Panc1 (cell line): ENCODE measurements at regions not wholly inside any gene's neighbourhood (a gene's known extent, or its start where the extent isn't known, plus 50 kb on each side); places are given as distances from the start of the nearest gene placed in this dataset.

Experiments used
- ATAC-seq: fragments of 200-7000 bp; cut with Tn5 transposase; 2 replicates; pipeline ENCODE4 v1.9.1; 2020; ENCODE audit warnings: mild to moderate bottlenecking, moderate library complexity
- BruUV-seq: library from RNA; stranded (reverse); fragments of 400-500 nt; replicated peaks from 2 replicates; lab custom pipeline; 2021; lab: Mats Ljungman, UMichigan
- CTCF ChIA-PET: fragments of 300-600 bp; sonication (Branson Sonifier 250); formaldehyde crosslinking; loops from one replicate; lab custom pipeline; 2022; ENCODE audit warnings: antibody characterized with exemption; lab: Charles Lee
- POLR2A ChIA-PET: fragments of 300-600 bp; sonication (Branson Sonifier 250); formaldehyde crosslinking; loops from one replicate; lab custom pipeline; 2022; ENCODE audit warnings: antibody characterized with exemption; lab: Charles Lee
- DNase-seq: peaks from one replicate; pipeline ENCODE4 v3.0.0-alpha.2; 2010; ENCODE audit warnings: low read depth, low spot score
- H3K27ac ChIP-seq: 2 replicates; pipeline ENCODE4 v1.5.1; 2011; ENCODE audit warnings: mild to moderate bottlenecking, low read length, inconsistent platforms
- H3K27me3 ChIP-seq: fragments of 200-500 bp; sonication (Bioruptor generic); 2 replicates; pipeline ENCODE4 v1.6.0; 2014; ENCODE audit warnings: low read length, inconsistent platforms; ENCODE audit not compliant: control insufficient read depth, insufficient read depth
- H3K36me3 ChIP-seq: fragments of 200-500 bp; sonication (Bioruptor generic); 2 replicates; pipeline ENCODE4 v1.5.1; 2014; ENCODE audit warnings: inconsistent platforms, mild to moderate bottlenecking, low read length, moderate library complexity; ENCODE audit not compliant: control insufficient read depth, insufficient read depth
- H3K4me1 ChIP-seq: 2 replicates; pipeline ENCODE4 v1.5.1; 2011; ENCODE audit warnings: inconsistent platforms, mild to moderate bottlenecking, low read length, moderate library complexity; ENCODE audit not compliant: control insufficient read depth, insufficient read depth
- H3K4me3 ChIP-seq, 2 experiments: 2 replicates each; pipeline ENCODE4 v1.5.1; 2011 to 2012; ENCODE audit warnings: low read depth in 2 of 2, low read length in 2 of 2, mild to moderate bottlenecking in 2 of 2, inconsistent platforms in 1 of 2, moderate library complexity in 1 of 2
- H3K9me3 ChIP-seq: fragments of 200-500 bp; sonication (Bioruptor generic); 2 replicates; pipeline ENCODE4 v1.5.1; 2014; ENCODE audit warnings: low read depth, mild to moderate bottlenecking, inconsistent platforms, low read length, moderate library complexity; ENCODE audit not compliant: control insufficient read depth, insufficient read depth
- POLR2AphosphoS5 ChIP-seq: IDR thresholded peaks from 2 replicates; pipeline ENCODE4 v1.6.1; 2012; ENCODE audit warnings: mild to moderate bottlenecking, low read depth, low read length, moderate library complexity
- REST ChIP-seq, 2 experiments: IDR thresholded peaks; 2 replicates each; pipeline ENCODE4 v1.6.1; 2011 to 2012; ENCODE audit warnings: low read depth in 2 of 2, control low read depth in 1 of 2, low read length in 1 of 2, mild to moderate bottlenecking in 1 of 2, moderate library complexity in 1 of 2; ENCODE audit not compliant: insufficient read depth in 1 of 2
- SIN3A ChIP-seq: IDR thresholded peaks from 2 replicates; pipeline ENCODE4 v1.6.1; 2012; ENCODE audit warnings: low read depth, mild to moderate bottlenecking, low read length, moderate library complexity, borderline replicate concordance; ENCODE audit not compliant: insufficient read depth
- TCF7L2 ChIP-seq: IDR thresholded peaks from 2 replicates; pipeline ENCODE4 v1.6.1; 2011; ENCODE audit warnings: mild to moderate bottlenecking, low read depth, low read length, inconsistent platforms
- in situ Hi-C: cut with HindIII; loops from 2 replicates; pipeline ENCODE4 v1.10.0; 2016; ENCODE audit warnings: low sequenced_read_pairs, low pct_unique_long_range_greater_than_20kb
- intact Hi-C: fragments of 100-400 bp; cut with micrococcal nuclease; formaldehyde crosslinking; loops from one replicate; pipeline ENCODE4 v1.10.0; 2022; ENCODE audit not compliant: unreplicated experiment
- TF ChIP-seq, protein P1 (sequence below): fragments of 450-650 bp; IDR thresholded peaks from 2 replicates; pipeline ENCODE4 v1.5.1; 2017; ENCODE audit warnings: mild to moderate bottlenecking

DNA sequence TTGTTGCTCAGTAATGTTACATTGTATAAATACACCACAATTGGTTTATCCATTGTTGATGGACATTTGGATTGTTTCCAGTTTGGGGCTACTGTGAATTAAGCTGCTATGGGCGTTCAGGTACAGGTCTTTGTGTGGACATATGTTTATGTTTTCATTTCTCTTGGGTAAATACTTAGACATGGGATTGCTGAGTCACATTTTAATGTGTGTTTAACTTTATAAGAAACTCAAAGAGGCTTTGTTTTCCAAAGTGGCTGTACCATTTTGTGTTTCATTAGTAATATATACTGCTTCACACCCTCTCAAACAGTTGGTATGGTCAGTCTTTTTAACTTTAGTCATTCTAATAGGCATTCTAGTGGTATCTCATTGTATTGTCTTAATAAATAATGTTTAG is 225.0 kb downstream of the SPTSSA start:
- in situ Hi-C loops = no loop called here
- CTCF ChIA-PET = interaction anchor here (1.2 kb wide), 1 partner anchor 389 kb away, joined by 3 read pairs; no protein-coding TSS in a partner anchor

GRCh38 chr14:34235643-34236300 is 226.3 kb downstream of the SPTSSA start:
- no peak for DNase-seq
- Histone ChIP-seq H3K4me1 (no peaks in the 10 kb centered on the region), H3K36me3 (no peaks in the 10 kb centered on the region), H3K27ac (no peak overlapping the region), H3K9me3 (no peaks in the 10 kb centered on the region), H3K4me3 (no peak overlapping the region), H3K27me3 (no peaks in the 10 kb centered on the region)
- ChIA-PET POLR2A (no interaction called here), CTCF (no interaction called here)
- ATAC-seq = no peak
- in situ Hi-C loops (no loop called here), intact Hi-C loops (no loop called here)
- BruUV-seq = no TSS peak
- TF ChIP-seq REST (IDR thresholded peaks at IDR 0.05; ENCODE audit: insufficient read depth in 1 of 2, low read depth in 2 of 2, low read length in 1 of 2) = no peak
- no peak for TF ChIP-seq SIN3A
- no peak for TF ChIP-seq POLR2AphosphoS5
- TF ChIP-seq, protein P1, sequence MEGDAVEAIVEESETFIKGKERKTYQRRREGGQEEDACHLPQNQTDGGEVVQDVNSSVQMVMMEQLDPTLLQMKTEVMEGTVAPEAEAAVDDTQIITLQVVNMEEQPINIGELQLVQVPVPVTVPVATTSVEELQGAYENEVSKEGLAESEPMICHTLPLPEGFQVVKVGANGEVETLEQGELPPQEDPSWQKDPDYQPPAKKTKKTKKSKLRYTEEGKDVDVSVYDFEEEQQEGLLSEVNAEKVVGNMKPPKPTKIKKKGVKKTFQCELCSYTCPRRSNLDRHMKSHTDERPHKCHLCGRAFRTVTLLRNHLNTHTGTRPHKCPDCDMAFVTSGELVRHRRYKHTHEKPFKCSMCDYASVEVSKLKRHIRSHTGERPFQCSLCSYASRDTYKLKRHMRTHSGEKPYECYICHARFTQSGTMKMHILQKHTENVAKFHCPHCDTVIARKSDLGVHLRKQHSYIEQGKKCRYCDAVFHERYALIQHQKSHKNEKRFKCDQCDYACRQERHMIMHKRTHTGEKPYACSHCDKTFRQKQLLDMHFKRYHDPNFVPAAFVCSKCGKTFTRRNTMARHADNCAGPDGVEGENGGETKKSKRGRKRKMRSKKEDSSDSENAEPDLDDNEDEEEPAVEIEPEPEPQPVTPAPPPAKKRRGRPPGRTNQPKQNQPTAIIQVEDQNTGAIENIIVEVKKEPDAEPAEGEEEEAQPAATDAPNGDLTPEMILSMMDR = no peak
- no peak for TF ChIP-seq TCF7L2

More for the DNA sequence above, 225.0 kb downstream of the SPTSSA start:
- no peaks in the 10 kb centered on the region for H3K36me3 ChIP-seq
- no peaks in the 10 kb centered on the region; the same call in 1 of the 2 replicates for H3K27me3 ChIP-seq
- BruUV-seq = no TSS peak
- DNase-seq (peak; percentile 42), ATAC-seq (peak; percentile 89)
- no peak overlapping the region for H3K4me3 ChIP-seq
- no peak overlapping the region for H3K27ac ChIP-seq
- POLR2A ChIA-PET = no interaction called here
- intact Hi-C loops = no loop called here
- TF ChIP-seq SIN3A = no peak
- TF ChIP-seq REST (IDR thresholded peaks at IDR 0.05; ENCODE audit: insufficient read depth in 1 of 2, low read depth in 2 of 2, low read length in 1 of 2) = no peak
- TF ChIP-seq, protein P1 = no peak
- peak; percentile 23; the same call in 1 of the 2 replicates for TF ChIP-seq POLR2AphosphoS5
- H3K9me3 ChIP-seq = no peaks in the 10 kb centered on the region
- no peaks in the 10 kb centered on the region for H3K4me1 ChIP-seq
